Transverse colon (tissue), 4 donors: ENCODE measurements at regions not wholly inside any gene's neighbourhood (a gene's known extent, or its start where the extent isn't known, plus 50 kb on each side); places are given as distances from the start of the nearest gene placed in this dataset.

ENCODE experiments used
- EP300 ChIP-seq: sonication (generic); formaldehyde crosslinking; IDR thresholded peaks from one replicate; pipeline ENCODE4 v1.6.1; 2017; ENCODE audit warnings: antibody characterized with exemption, low read depth
- POLR2A ChIP-seq: fragments of 450-650 bp; IDR thresholded peaks from one replicate; pipeline ENCODE4 v1.6.1; 2016; ENCODE audit warnings: antibody characterized with exemption, mild to moderate bottlenecking, moderate library complexity
- POLR2AphosphoS5 ChIP-seq, 3 donors: sonication (generic); formaldehyde crosslinking; IDR thresholded peaks; one replicate each; pipeline ENCODE4 v1.6.1; 2016; ENCODE audit warnings: antibody characterized with exemption in 3 of 3
- TF ChIP-seq, protein P1 (sequence below), 5 experiments: fragments of 200-600 bp in 3 of 5; fragments of 450-650 bp in 2 of 5; sonication (generic) in 3 of 5; IDR thresholded peaks; 1 replicate in 2 of 5; 2 replicates in 3 of 5; pipeline ENCODE4 v1.5.1; 2016 to 2017; ENCODE audit warnings: antibody characterized with exemption in 5 of 5, inconsistent platforms in 3 of 5, mild to moderate bottlenecking in 2 of 5, moderate library complexity in 1 of 5

DNA sequence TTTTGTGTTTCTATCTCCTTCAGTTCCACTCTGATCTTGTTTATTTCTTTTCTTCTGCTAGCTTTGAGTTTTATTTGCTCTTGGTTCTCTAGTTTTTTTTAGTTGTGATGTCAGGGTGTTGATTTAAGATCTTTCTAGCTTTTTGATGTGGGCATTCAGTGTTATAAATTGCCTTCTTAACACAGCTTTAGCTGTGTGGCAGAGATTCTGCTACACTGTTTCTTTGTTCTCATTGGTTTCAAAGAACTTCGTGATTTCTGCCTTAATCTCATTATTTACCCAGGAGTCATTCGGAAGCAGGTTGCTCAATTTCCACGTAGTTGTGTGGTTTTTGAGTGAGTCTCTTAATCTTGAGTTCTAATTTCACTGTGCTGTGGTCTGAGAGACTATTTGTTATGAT lies 251.7 kb upstream of the HTR2A start:
- TF ChIP-seq, protein P1, sequence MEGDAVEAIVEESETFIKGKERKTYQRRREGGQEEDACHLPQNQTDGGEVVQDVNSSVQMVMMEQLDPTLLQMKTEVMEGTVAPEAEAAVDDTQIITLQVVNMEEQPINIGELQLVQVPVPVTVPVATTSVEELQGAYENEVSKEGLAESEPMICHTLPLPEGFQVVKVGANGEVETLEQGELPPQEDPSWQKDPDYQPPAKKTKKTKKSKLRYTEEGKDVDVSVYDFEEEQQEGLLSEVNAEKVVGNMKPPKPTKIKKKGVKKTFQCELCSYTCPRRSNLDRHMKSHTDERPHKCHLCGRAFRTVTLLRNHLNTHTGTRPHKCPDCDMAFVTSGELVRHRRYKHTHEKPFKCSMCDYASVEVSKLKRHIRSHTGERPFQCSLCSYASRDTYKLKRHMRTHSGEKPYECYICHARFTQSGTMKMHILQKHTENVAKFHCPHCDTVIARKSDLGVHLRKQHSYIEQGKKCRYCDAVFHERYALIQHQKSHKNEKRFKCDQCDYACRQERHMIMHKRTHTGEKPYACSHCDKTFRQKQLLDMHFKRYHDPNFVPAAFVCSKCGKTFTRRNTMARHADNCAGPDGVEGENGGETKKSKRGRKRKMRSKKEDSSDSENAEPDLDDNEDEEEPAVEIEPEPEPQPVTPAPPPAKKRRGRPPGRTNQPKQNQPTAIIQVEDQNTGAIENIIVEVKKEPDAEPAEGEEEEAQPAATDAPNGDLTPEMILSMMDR (IDR thresholded peaks at IDR 0.05): no peak
- no peak for TF ChIP-seq POLR2A
- no peak for TF ChIP-seq EP300
- TF ChIP-seq POLR2AphosphoS5 (IDR thresholded peaks at IDR 0.05): no peak
